WERI-Rb-1 (cell line): ENCODE measurements at regions not wholly inside any gene's neighbourhood (a gene's known extent, or its start where the extent isn't known, plus 50 kb on each side); places are given as distances from the start of the nearest gene placed in this dataset.

Source experiments
- DNase-seq: peaks from one replicate; pipeline ENCODE4 v3.0.0-alpha.2; 2020
- H3K27ac ChIP-seq: fragments of 250-450 bp; sonication (Bioruptor Pico); 2 replicates; pipeline ENCODE4 v1.5.1; 2020; ENCODE audit warnings: mild to moderate bottlenecking, moderate library complexity
- H3K27me3 ChIP-seq: fragments of 250-450 bp; sonication (Bioruptor Pico); 2 replicates; pipeline ENCODE4 v1.5.1; 2021; ENCODE audit warnings: mild to moderate bottlenecking, low read depth, moderate library complexity; ENCODE audit not compliant: insufficient read depth, severe bottlenecking
- H3K36me3 ChIP-seq: fragments of 250-450 bp; sonication (Bioruptor Pico); 2 replicates; pipeline ENCODE4 v1.5.1; 2020; ENCODE audit warnings: mild to moderate bottlenecking, moderate library complexity
- H3K4me3 ChIP-seq: 2 replicates; pipeline ENCODE4 v1.5.1; 2011; ENCODE audit warnings: low read depth, mild to moderate bottlenecking, control low read depth, low read length
- H3K9me3 ChIP-seq: fragments of 250-450 bp; sonication (Bioruptor Pico); 2 replicates; pipeline ENCODE4 v1.5.1; 2021; ENCODE audit warnings: mild to moderate bottlenecking, moderate library complexity; ENCODE audit not compliant: severe bottlenecking
- TF ChIP-seq, protein P1 (sequence below): IDR thresholded peaks from 2 replicates; pipeline ENCODE4 v1.5.1; 2011; ENCODE audit warnings: low read depth, mild to moderate bottlenecking, control low read depth, inconsistent platforms, low read length

DNA sequence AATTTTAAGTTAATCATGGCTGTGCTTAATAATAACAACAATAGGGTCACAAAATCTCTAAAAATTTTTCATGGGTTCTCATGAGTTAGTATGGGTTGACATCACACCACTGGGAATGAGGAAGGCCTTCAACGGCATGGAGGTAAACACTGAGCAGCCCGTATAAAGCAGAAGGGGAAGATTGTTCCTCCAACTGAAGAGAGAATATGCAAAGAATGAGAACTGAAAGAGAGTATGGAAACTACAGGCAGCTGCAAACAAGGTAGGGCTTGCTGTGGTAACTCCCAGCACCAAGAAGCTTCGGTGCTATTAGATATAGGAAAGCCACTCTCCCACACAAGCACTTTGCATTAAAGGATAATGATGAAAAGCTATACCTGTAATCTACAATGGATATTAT lies 1242.3 kb upstream of the CELF4 start:
- DNase-seq = no peak
- Histone ChIP-seq H3K27ac (no peak overlapping the region), H3K27me3 (no peaks in the 10 kb centered on the region), H3K36me3 (no peaks in the 10 kb centered on the region), H3K4me3 (no peak overlapping the region), H3K9me3 (no peaks in the 10 kb centered on the region)
- TF ChIP-seq, protein P1, sequence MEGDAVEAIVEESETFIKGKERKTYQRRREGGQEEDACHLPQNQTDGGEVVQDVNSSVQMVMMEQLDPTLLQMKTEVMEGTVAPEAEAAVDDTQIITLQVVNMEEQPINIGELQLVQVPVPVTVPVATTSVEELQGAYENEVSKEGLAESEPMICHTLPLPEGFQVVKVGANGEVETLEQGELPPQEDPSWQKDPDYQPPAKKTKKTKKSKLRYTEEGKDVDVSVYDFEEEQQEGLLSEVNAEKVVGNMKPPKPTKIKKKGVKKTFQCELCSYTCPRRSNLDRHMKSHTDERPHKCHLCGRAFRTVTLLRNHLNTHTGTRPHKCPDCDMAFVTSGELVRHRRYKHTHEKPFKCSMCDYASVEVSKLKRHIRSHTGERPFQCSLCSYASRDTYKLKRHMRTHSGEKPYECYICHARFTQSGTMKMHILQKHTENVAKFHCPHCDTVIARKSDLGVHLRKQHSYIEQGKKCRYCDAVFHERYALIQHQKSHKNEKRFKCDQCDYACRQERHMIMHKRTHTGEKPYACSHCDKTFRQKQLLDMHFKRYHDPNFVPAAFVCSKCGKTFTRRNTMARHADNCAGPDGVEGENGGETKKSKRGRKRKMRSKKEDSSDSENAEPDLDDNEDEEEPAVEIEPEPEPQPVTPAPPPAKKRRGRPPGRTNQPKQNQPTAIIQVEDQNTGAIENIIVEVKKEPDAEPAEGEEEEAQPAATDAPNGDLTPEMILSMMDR = no peak

- Histone ChIP-seq H3K9me3 (no peaks in the 10 kb centered on the region), H3K36me3 (no peaks in the 10 kb centered on the region), H3K27ac (no peak overlapping the region), H3K4me3 (no peak overlapping the region), H3K27me3 (no peaks in the 10 kb centered on the region)
- no peak for DNase-seq
- TF ChIP-seq, protein P1 = no peak
These were observed 1239.7 kb upstream of the CELF4 start for GRCh38 chr18:38805256-38805655.

GRCh38 chr18:38801640-38802039 lies 1236.0 kb upstream of the CELF4 start:
- H3K4me3 ChIP-seq = no peak overlapping the region
- H3K27me3 ChIP-seq = no peaks in the 10 kb centered on the region
- DNase-seq = peak; percentile 75
- TF ChIP-seq, protein P1 = no peak
- no peaks in the 10 kb centered on the region for H3K36me3 ChIP-seq
- H3K27ac ChIP-seq = no peak overlapping the region
- H3K9me3 ChIP-seq = no peaks in the 10 kb centered on the region

- Histone ChIP-seq H3K4me3 (no peak overlapping the region), H3K27me3 (no peaks in the 10 kb centered on the region), H3K27ac (no peak overlapping the region), H3K9me3 (no peaks in the 10 kb centered on the region), H3K36me3 (no peaks in the 10 kb centered on the region)
- TF ChIP-seq, protein P1 = no peak
- DNase-seq = no peak
These were observed 1231.2 kb upstream of the CELF4 start for GRCh38 chr18:38796762-38797161.

DNA sequence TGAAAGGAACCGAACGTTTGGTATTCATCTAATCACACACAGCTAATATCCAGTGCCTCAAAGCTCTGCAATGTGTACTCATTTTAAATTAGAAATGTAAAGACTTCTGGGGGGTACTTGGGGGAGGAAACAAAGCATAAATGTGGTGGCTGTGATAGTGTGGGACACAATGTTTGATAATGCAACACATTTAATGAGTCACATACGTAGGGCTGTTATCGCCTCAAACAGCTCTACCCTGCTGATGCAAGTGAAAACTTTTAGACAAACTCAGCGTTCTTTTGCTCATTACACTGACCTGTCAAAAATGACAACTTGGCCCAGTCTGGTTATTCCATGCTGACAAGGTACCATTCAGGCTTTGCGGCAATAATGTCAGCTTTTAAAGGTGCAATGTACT lies 1227.1 kb upstream of the CELF4 start:
- Histone ChIP-seq H3K27me3 (no peaks in the 10 kb centered on the region), H3K27ac (no peak overlapping the region), H3K36me3 (no peaks in the 10 kb centered on the region), H3K4me3 (no peak overlapping the region), H3K9me3 (no peaks in the 10 kb centered on the region)
- no peak for DNase-seq
- TF ChIP-seq, protein P1 = no peak

GRCh38 chr18:38790786-38791185 lies 1225.2 kb upstream of the CELF4 start:
- DNase-seq = no peak
- Histone ChIP-seq H3K36me3 (no peaks in the 10 kb centered on the region), H3K27me3 (no peaks in the 10 kb centered on the region), H3K9me3 (no peaks in the 10 kb centered on the region), H3K27ac (no peak overlapping the region), H3K4me3 (no peak overlapping the region)
- TF ChIP-seq, protein P1 = no peak
